Loucy (cell line): ENCODE measurements at regions not wholly inside any gene's neighbourhood (a gene's known extent, or its start where the extent isn't known, plus 50 kb on each side); places are given as distances from the start of the nearest gene placed in this dataset.

Experiments
- CTCF ChIP-seq: fragments of 200-600 bp; sonication (generic); conservative IDR thresholded peaks from 2 replicates; pipeline ENCODE4 v1.5.1; 2014; ENCODE audit warnings: mild to moderate bottlenecking, antibody characterized with exemption, low read length
- EZH2phosphoT487 ChIP-seq: fragments of 200-600 bp; IDR thresholded peaks from 2 replicates; pipeline ENCODE4 v1.6.1; 2018; ENCODE audit warnings: antibody characterized with exemption, mild to moderate bottlenecking, moderate library complexity, borderline replicate concordance

GRCh38 chr14:99055816-99056215 is 216.2 kb downstream of the BCL11B start:
- TF ChIP-seq CTCF: no peak; the same call in 1 of the 2 replicates
- TF ChIP-seq EZH2phosphoT487: no peak
